C4-2B (cell line): ENCODE measurements at regions not wholly inside any gene's neighbourhood (a gene's known extent, or its start where the extent isn't known, plus 50 kb on each side); places are given as distances from the start of the nearest gene placed in this dataset.

Experiments used
- H3K27ac ChIP-seq: fragments of 450-650 bp; 2 replicates; pipeline ENCODE4 v1.5.1; 2017
- ZFX ChIP-seq: fragments of 450-650 bp; IDR thresholded peaks from 2 replicates; pipeline ENCODE4 v1.6.1; 2017
- TF ChIP-seq, protein P1 (sequence below): fragments of 450-650 bp; conservative IDR thresholded peaks from 2 replicates; pipeline ENCODE4 v1.5.1; 2017; ENCODE audit warnings: mild to moderate bottlenecking

- H3K27ac ChIP-seq: no peak overlapping the region
- no peak for TF ChIP-seq ZFX
- TF ChIP-seq, protein P1, sequence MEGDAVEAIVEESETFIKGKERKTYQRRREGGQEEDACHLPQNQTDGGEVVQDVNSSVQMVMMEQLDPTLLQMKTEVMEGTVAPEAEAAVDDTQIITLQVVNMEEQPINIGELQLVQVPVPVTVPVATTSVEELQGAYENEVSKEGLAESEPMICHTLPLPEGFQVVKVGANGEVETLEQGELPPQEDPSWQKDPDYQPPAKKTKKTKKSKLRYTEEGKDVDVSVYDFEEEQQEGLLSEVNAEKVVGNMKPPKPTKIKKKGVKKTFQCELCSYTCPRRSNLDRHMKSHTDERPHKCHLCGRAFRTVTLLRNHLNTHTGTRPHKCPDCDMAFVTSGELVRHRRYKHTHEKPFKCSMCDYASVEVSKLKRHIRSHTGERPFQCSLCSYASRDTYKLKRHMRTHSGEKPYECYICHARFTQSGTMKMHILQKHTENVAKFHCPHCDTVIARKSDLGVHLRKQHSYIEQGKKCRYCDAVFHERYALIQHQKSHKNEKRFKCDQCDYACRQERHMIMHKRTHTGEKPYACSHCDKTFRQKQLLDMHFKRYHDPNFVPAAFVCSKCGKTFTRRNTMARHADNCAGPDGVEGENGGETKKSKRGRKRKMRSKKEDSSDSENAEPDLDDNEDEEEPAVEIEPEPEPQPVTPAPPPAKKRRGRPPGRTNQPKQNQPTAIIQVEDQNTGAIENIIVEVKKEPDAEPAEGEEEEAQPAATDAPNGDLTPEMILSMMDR: no peak
Observed at GRCh38 chr16:86639354-86639753, 61.0 kb downstream of the FOXL1 start.

DNA sequence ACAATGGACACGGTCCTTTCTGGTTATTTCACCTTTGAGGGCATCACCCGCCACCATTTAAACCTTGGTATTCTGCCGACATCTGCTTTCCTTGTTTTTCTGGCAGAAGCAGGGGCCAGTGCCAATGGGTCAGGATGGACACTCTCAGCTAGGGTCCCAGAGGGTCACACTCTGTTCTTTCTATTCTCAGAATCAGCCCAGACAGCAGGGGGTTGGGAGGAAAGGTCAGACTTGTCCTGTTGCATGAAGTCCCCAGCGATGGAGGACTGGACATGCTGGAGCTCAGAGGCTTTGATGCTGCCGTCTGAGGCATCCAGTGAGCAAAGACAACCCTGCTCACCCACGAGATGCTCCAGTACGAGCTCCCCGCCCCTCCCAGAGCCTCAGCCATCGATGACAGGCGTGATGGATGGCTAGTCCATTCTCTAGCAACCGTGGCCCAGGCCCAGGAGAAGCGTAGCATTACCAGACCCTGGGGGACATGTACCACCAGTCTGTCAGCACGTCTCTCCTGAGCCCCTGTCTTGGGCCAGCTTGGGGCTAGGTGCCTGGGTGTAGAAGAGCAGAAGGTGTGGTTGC is 62.0 kb downstream of the FOXL1 start:
- TF ChIP-seq ZFX: no peak
- TF ChIP-seq, protein P1: no peak
- H3K27ac ChIP-seq: no peak overlapping the region

DNA sequence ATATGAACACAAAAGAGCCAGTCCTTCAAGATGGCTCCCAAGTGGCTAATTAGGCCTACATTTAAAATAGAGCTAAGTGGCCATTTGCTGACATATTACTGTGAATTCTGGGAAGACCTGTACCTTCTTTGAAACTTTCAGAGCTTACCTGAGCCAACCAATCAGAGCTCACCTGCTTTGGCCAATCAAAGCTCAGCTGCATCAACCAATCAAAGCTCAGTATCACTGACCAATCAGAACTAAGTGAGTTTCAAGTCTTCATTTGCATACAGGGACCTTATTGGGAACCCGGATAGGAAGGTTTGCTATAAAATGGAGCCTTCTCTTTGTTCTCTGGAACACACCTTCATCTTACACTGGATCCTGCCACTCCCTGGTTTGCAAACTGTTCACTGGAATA is 63.7 kb downstream of the FOXL1 start:
- H3K27ac ChIP-seq: no peak overlapping the region
- TF ChIP-seq, protein P1: no peak
- no peak for TF ChIP-seq ZFX

GRCh38 chr16:86643671-86644070 is 65.3 kb downstream of the FOXL1 start:
- TF ChIP-seq, protein P1: no peak
- no peak for TF ChIP-seq ZFX

GRCh38 chr16:86647561-86647960 is 69.2 kb downstream of the FOXL1 start:
- TF ChIP-seq, protein P1: no peak
- TF ChIP-seq ZFX: no peak

More at GRCh38 chr16:86643671-86644070, 65.3 kb downstream of the FOXL1 start:
- H3K27ac ChIP-seq: no peak overlapping the region

GRCh38 chr16:86649875-86650274 is 71.5 kb downstream of the FOXL1 start:
- TF ChIP-seq ZFX: no peak
- TF ChIP-seq, protein P1: no peak
- no peak overlapping the region for H3K27ac ChIP-seq

More at GRCh38 chr16:86647561-86647960, 69.2 kb downstream of the FOXL1 start:
- H3K27ac ChIP-seq: no peak overlapping the region

DNA sequence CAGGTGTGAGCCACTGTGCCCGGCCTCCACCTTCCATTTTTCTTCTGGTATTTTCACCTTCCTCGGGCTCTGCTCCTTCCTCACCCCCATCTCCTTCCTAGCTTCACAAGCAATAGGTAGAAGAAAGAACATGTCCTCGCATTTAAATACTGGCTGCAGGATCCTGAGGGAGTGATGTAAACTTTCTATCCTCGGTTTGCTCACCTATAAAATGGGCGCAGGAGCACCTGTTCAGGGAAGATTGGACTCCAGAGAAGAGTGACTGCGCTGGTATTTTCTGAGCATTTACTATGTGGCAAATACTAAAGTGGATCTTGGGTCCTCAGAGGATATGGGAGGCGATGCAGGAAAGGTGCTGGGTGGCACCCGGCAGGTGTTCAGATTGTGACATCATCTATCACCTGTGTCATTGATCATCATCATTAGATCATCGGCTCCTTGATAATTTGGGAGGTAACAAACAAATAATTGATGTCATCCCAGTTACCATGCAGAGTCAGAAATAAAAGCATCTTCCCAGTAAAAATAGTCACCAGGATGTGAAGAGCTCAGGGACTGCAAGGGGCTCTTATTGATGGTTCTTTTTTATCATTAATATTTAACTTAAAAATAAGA is 72.8 kb downstream of the FOXL1 start:
- TF ChIP-seq, protein P1: no peak
- no peak for TF ChIP-seq ZFX
- H3K27ac ChIP-seq: no peak overlapping the region
